K562 (cell line): ENCODE measurements at regions not wholly inside any gene's neighbourhood (a gene's known extent, or its start where the extent isn't known, plus 50 kb on each side); places are given as distances from the start of the nearest gene placed in this dataset.

Experiments used
- ATAC-seq: fragments of 200-7000 bp; cut with Tn5 transposase; 3 replicates; pipeline ENCODE4 v1.9.1; 2020; ENCODE audit warnings: moderate library complexity
- BruUV-seq: library from RNA; stranded (reverse); fragments of 400-500 nt; replicated peaks from 2 replicates; lab custom pipeline; 2021; lab: Mats Ljungman, UMichigan
- CTCF ChIA-PET: fragments of 300-600 bp; formaldehyde crosslinking; extraction: SDS; loops from one replicate; lab custom pipeline; 2021; ENCODE audit warnings: low intra/inter-chr PET ratio; lab: Yijun Ruan, JAX
- POLR2A ChIA-PET: fragments of 300-600, 350-650 bp; sonication (Branson Sonifier 250); formaldehyde crosslinking; extraction: SDS; loops from one replicate; lab custom pipeline; 2021; ENCODE audit warnings: antibody characterized with exemption, inconsistent platforms; lab: Yijun Ruan, JAX
- DNase-seq, 4 experiments: peaks; one replicate each; pipeline versions ENCODE4 v3.0.0 to v3.0.0-alpha.2; 2011 to 2018; ENCODE audit warnings: low spot score in 3 of 4, mixed read lengths in 3 of 4; ENCODE audit errors: extremely low read depth in 1 of 4
- FAIRE-seq: peaks from 2 replicates; lab custom pipeline; 2011; peaks lifted over from hg19 to GRCh38; lab: Jason Lieb, UNC
- H2AFZ ChIP-seq: 2 replicates; pipeline ENCODE4 v1.6.0; 2011; ENCODE audit warnings: low read depth, low read length, control low read depth, inconsistent platforms
- H3K27ac ChIP-seq: fragments of 200-600 bp; 3 replicates; pipeline ENCODE4 v1.8.0; 2011; ENCODE audit warnings: low read depth, mild to moderate bottlenecking, control low read depth, inconsistent platforms, low read length, moderate library complexity, mixed read lengths; ENCODE audit errors: extremely low read depth
- H3K27me3 ChIP-seq, 2 experiments: fragments of 300-600 bp in 1 of 2; 2 replicates in 1 of 2; 3 replicates in 1 of 2; pipeline versions ENCODE4 v1.6.0 to v1.8.0; 2011; ENCODE audit warnings: inconsistent platforms in 2 of 2, low read length in 2 of 2, mild to moderate bottlenecking in 1 of 2, mixed read lengths in 1 of 2, moderate library complexity in 1 of 2; ENCODE audit not compliant: control insufficient read depth in 2 of 2, insufficient read depth in 2 of 2
- H3K36me3 ChIP-seq: fragments of 300-600 bp; 3 replicates; pipeline ENCODE4 v1.8.0; 2011; ENCODE audit warnings: mild to moderate bottlenecking, low read length, inconsistent platforms; ENCODE audit not compliant: control insufficient read depth, insufficient read depth
- H3K4me1 ChIP-seq, 2 experiments: fragments of 200-600 bp in 1 of 2; replicated peaks in 1 of 2; 2 replicates in 1 of 2; 3 replicates in 1 of 2; pipeline versions ENCODE4 v1.5.1 to v1.8.0; 2011; ENCODE audit warnings: inconsistent platforms in 2 of 2, low read length in 2 of 2, mild to moderate bottlenecking in 1 of 2, mixed read lengths in 1 of 2, moderate library complexity in 1 of 2; ENCODE audit not compliant: control insufficient read depth in 2 of 2, insufficient read depth in 2 of 2
- H3K4me2 ChIP-seq: 2 replicates; pipeline ENCODE4 v1.6.1; 2011; ENCODE audit warnings: low read length, control low read depth, inconsistent platforms, mixed read lengths; ENCODE audit not compliant: insufficient read depth
- H3K4me3 ChIP-seq: fragments of 200-600 bp; sonication (generic), shearing (Covaris generic); 2 replicates; pipeline ENCODE4 v1.5.1; 2016; ENCODE audit warnings: control low read depth, inconsistent platforms
- H3K79me2 ChIP-seq: fragments of 200-600 bp; 3 replicates; pipeline ENCODE4 v1.8.0; 2011; ENCODE audit warnings: low read length, inconsistent platforms; ENCODE audit not compliant: control insufficient read depth, insufficient read depth
- H3K9ac ChIP-seq, 2 experiments: 2 replicates each; pipeline versions ENCODE4 v1.6.0 to v1.6.1; 2011; ENCODE audit warnings: low read depth in 2 of 2, low read length in 2 of 2, control low read depth in 1 of 2, inconsistent platforms in 1 of 2, mild to moderate bottlenecking in 1 of 2, mixed read lengths in 1 of 2; ENCODE audit not compliant: insufficient read depth in 1 of 2
- H3K9me1 ChIP-seq: one replicate; pipeline ENCODE4 v1.6.0; 2011; ENCODE audit warnings: inconsistent platforms, mild to moderate bottlenecking, low read length, moderate library complexity; ENCODE audit not compliant: control insufficient read depth, insufficient read depth
- H3K9me3 ChIP-seq: replicated peaks from 2 replicates; pipeline ENCODE4 v1.5.1; 2011; ENCODE audit warnings: low read depth, low read length, inconsistent platforms; ENCODE audit not compliant: control insufficient read depth, insufficient read depth
- H4K20me1 ChIP-seq: replicated peaks from 2 replicates; pipeline ENCODE4 v1.6.1; 2011; ENCODE audit warnings: low read length, inconsistent platforms, mixed read lengths; ENCODE audit not compliant: control insufficient read depth, insufficient read depth
- ARHGAP35 ChIP-seq: fragments of 450-650 bp; IDR thresholded peaks from 2 replicates; pipeline ENCODE4 v1.6.1; 2018; ENCODE audit not compliant: partially characterized antibody
- BCOR ChIP-seq: fragments of 450-650 bp; IDR thresholded peaks from 2 replicates; pipeline ENCODE4 v1.6.1; 2016
- BRD4 ChIP-seq: fragments of 200-600 bp; sonication (generic); IDR thresholded peaks from 2 replicates; pipeline ENCODE4 v1.6.1; 2017; ENCODE audit warnings: inconsistent platforms
- CBX8 ChIP-seq: fragments of 200-600 bp; sonication (generic); IDR thresholded peaks from 2 replicates; pipeline ENCODE4 v1.6.1; 2012; ENCODE audit warnings: borderline replicate concordance, mixed run types, low read depth, mild to moderate bottlenecking, moderate library complexity, mixed read lengths, low read length, control low read depth, inconsistent platforms; ENCODE audit not compliant: poor library complexity, severe bottlenecking; ENCODE audit errors: extremely low read depth
- GTF2B ChIP-seq: IDR thresholded peaks from 2 replicates; pipeline ENCODE4 v1.6.1; 2011; ENCODE audit not compliant: insufficient read length; ENCODE audit errors: extremely low read depth
- HNRNPK ChIP-seq: fragments of 200-400 bp; formaldehyde crosslinking; IDR thresholded peaks from one replicate; pipeline ENCODE4 v1.6.1; 2018; ENCODE audit warnings: mild to moderate bottlenecking, low read depth, low read length; ENCODE audit not compliant: poor library complexity, severe bottlenecking
- HNRNPLL ChIP-seq: fragments of 200-400 bp; formaldehyde crosslinking; IDR thresholded peaks from 2 replicates; pipeline ENCODE4 v1.6.1; 2017; ENCODE audit warnings: low read length, low read depth, mild to moderate bottlenecking; ENCODE audit not compliant: poor library complexity, severe bottlenecking
- MCM3 ChIP-seq: fragments of 450-650 bp; IDR thresholded peaks from 2 replicates; pipeline ENCODE4 v1.6.1; 2016
- NFE2L1 ChIP-seq: fragments of 450-650 bp; IDR thresholded peaks from 2 replicates; pipeline ENCODE4 v1.6.1; 2016; ENCODE audit warnings: missing genetic modification characterization, low read depth, mild to moderate bottlenecking, missing compliant biosample characterization, moderate library complexity, borderline replicate concordance
- PATZ1 ChIP-seq: fragments of 250-450 bp; sonication (Bioruptor Pico); IDR thresholded peaks from 2 replicates; pipeline ENCODE4 v1.5.0; 2020; ENCODE audit warnings: mild to moderate bottlenecking, borderline replicate concordance
- PCBP2 ChIP-seq: fragments of 200-400 bp; formaldehyde crosslinking; IDR thresholded peaks from 2 replicates; pipeline ENCODE4 v1.6.1; 2018; ENCODE audit warnings: low read length, low read depth, mild to moderate bottlenecking, moderate library complexity; ENCODE audit not compliant: poor library complexity, severe bottlenecking
- RHOXF2B ChIP-seq: fragments of 250-450 bp; sonication (Bioruptor Pico); conservative IDR thresholded peaks from 2 replicates; pipeline ENCODE4 v1.5.1; 2021
- ZEB2 ChIP-seq: fragments of 450-650 bp; IDR thresholded peaks from 2 replicates; pipeline ENCODE4 v1.6.1; 2016
- ZNF184 ChIP-seq: sonication (generic); formaldehyde crosslinking; IDR thresholded peaks from 2 replicates; pipeline ENCODE4 v1.5.0; 2020; ENCODE audit warnings: missing genetic modification reagents
- ZNF639 ChIP-seq, 2 experiments: fragments of 200-800 bp in 1 of 2; sonication (Bioruptor generic) in 1 of 2; sonication (generic) in 1 of 2; formaldehyde crosslinking in 1 of 2; IDR thresholded peaks in 1 of 2; conservative IDR thresholded peaks in 1 of 2; 2 replicates each; pipeline versions ENCODE4 v1.5.0 to v1.6.1; 2016 to 2020; ENCODE audit warnings: missing compliant biosample characterization in 1 of 2, missing genetic modification characterization in 1 of 2, missing genetic modification reagents in 1 of 2
- WGBS: fragments of 100-300 bp; shearing (Covaris generic); methylation state at CpG from one replicate; pipeline ENCODE4 v1.1.6; 2016; ENCODE audit warnings: low coverage, mixed read lengths; ENCODE audit not compliant: insufficient coverage; ENCODE audit errors: missing lambda C conversion rate; 5-methylcytosine and 5-hydroxymethylcytosine counted together
- in situ Hi-C: fragments of 300-500 bp; cut with MboI; formaldehyde crosslinking; loops from 4 replicates; pipeline ENCODE4 v1.15.0; 2018; ENCODE audit warnings: inconsistent platforms, mixed read lengths
- intact Hi-C: fragments of 100-400 bp; cut with micrococcal nuclease; formaldehyde crosslinking; loops from 2 replicates; pipeline ENCODE4 v1.14.2; 2022
- TF ChIP-seq, protein P1 (sequence below): fragments of 250-450 bp; sonication (Bioruptor Pico); IDR thresholded peaks from 2 replicates; pipeline ENCODE4 v1.5.0; 2021
- TF ChIP-seq, protein P2 (sequence below): fragments of 250-450 bp; sonication (Bioruptor Pico); IDR thresholded peaks from 2 replicates; pipeline ENCODE4 v1.8.0; 2022; ENCODE audit warnings: inconsistent platforms, mild to moderate bottlenecking, moderate library complexity, borderline replicate concordance

- Histone ChIP-seq H3K9me1 (no peaks in the 10 kb centered on the region), H3K27me3 (peaks cover 45 to 81% of the 10 kb centered on the region in 2 experiments), H3K9ac (no peak overlapping the region; a peak in 1 of 4 replicates), H3K4me2 (no peak overlapping the region), H4K20me1 (no peaks in the 10 kb centered on the region), H3K27ac (no peak overlapping the region), H2AFZ (no peak overlapping the region), H3K79me2 (no peaks in the 10 kb centered on the region), H3K4me3 (no peak overlapping the region), H3K36me3 (no peaks in the 10 kb centered on the region), H3K9me3 (no peaks in the 10 kb centered on the region), H3K4me1 (no peaks in the 10 kb centered on the region)
- FAIRE-seq = no peak
- no TSS peak for BruUV-seq
- no peak for ATAC-seq
- ChIA-PET CTCF (no interaction called here), POLR2A (interaction anchor here (0.7 to 2.0 kb wide), 4 partner anchors 8 to 204 kb away, joined by 3 to 5 read pairs (median 4); no protein-coding TSS in a partner anchor)
- intact Hi-C loops = no loop called here
- no peak for DNase-seq
- WGBS = 30% methylated on average over 17 of the region's 17 CpGs
- in situ Hi-C loops = no loop called here
- TF ChIP-seq RHOXF2B (CRISPR knock-in tag) (no peak), PATZ1 (CRISPR knock-in tag) (no peak), BCOR (no peak), ZNF639 (CRISPR knock-in tag; conservative IDR thresholded peaks at IDR 0.05 in 1 of 2, IDR thresholded peaks at IDR 0.05 in 1 of 2) (no peak), CBX8 (no peak), GTF2B (no peak), HNRNPLL (no peak), ARHGAP35 (no peak), MCM3 (no peak), HNRNPK (no peak), NFE2L1 (no peak), PCBP2 (no peak), ZNF184 (CRISPR knock-in tag) (no peak), BRD4 (no peak), ZEB2 (no peak)
- TF ChIP-seq, protein P1, sequence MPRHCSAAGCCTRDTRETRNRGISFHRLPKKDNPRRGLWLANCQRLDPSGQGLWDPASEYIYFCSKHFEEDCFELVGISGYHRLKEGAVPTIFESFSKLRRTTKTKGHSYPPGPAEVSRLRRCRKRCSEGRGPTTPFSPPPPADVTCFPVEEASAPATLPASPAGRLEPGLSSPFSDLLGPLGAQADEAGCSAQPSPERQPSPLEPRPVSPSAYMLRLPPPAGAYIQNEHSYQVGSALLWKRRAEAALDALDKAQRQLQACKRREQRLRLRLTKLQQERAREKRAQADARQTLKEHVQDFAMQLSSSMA (CRISPR knock-in tag) = no peak
- TF ChIP-seq, protein P2, sequence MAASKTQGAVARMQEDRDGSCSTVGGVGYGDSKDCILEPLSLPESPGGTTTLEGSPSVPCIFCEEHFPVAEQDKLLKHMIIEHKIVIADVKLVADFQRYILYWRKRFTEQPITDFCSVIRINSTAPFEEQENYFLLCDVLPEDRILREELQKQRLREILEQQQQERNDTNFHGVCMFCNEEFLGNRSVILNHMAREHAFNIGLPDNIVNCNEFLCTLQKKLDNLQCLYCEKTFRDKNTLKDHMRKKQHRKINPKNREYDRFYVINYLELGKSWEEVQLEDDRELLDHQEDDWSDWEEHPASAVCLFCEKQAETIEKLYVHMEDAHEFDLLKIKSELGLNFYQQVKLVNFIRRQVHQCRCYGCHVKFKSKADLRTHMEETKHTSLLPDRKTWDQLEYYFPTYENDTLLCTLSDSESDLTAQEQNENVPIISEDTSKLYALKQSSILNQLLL (CRISPR knock-in tag) = no peak
Measured at GRCh38 chr2:105567996-105568494, 169.2 kb upstream of the FHL2 start.
